Pancreas (tissue), 10 donors: ENCODE measurements at regions not wholly inside any gene's neighbourhood (a gene's known extent, or its start where the extent isn't known, plus 50 kb on each side); places are given as distances from the start of the nearest gene placed in this dataset.

ENCODE experiments used
- ATAC-seq, 4 donors: fragments of 200-7000 bp; cut with Tn5 transposase; one replicate each; pipeline versions ENCODE4 v1.8.0 to v1.9.1; 2020; ENCODE audit warnings: mild to moderate bottlenecking in 4 of 4, moderate library complexity in 4 of 4
- DNase-seq, 6 donors: peaks; one replicate each; pipeline ENCODE4 v3.0.0-alpha.2; 2020
- FAIRE-seq: peaks from 2 replicates; lab custom pipeline; 2012; peaks lifted over from hg19 to GRCh38; lab: Jason Lieb, UNC
- H3K27ac ChIP-seq, 4 donors: fragments of 200-600 bp; sonication (generic); 1 replicate in 3 of 4; 2 replicates in 1 of 4; pipeline versions ENCODE4 v1.5.0 to v1.8.0; 2020
- H3K27me3 ChIP-seq, 4 donors: fragments of 200-600 bp; one replicate each; pipeline ENCODE4 v1.8.0; 2021
- H3K36me3 ChIP-seq, 3 donors: fragments of 200-600 bp; sonication (generic) in 1 of 3; one replicate each; pipeline versions ENCODE4 v1.5.0 to v1.8.0; 2020 to 2021
- H3K4me1 ChIP-seq, 3 donors: fragments of 200-600 bp; one replicate each; pipeline ENCODE4 v1.8.0; 2021
- H3K4me3 ChIP-seq, 4 donors: fragments of 200-600 bp; sonication (generic) in 2 of 4; one replicate each; pipeline versions ENCODE4 v1.5.0 to v1.8.0; 2020 to 2021
- H3K9me3 ChIP-seq, 4 donors: fragments of 200-600 bp; one replicate each; pipeline ENCODE4 v1.8.0; 2021
- CTCF ChIP-seq, 4 donors: fragments of 200-600 bp; sonication (generic) in 3 of 4; IDR thresholded peaks; one replicate each; pipeline versions ENCODE4 v1.5.0 to v1.8.0; 2021; ENCODE audit warnings: antibody characterized with exemption in 4 of 4
- WGBS, 2 donors: extraction: QIAGEN DNeasy Blood & Tissue Kit; methylation state at CpG; one replicate each; pipeline ENCODE4 v1.1.7; 2013; 5-methylcytosine and 5-hydroxymethylcytosine counted together
- intact Hi-C, 3 donors: fragments of 100-400 bp; cut with DNase I; formaldehyde crosslinking; loops; one replicate each; pipeline versions ENCODE4 v1.11.1 to v1.14.2; 2022
- donor health status: healthy with polysubstance abuse.
- donor health status: DM: no; HTN: no; CAD: no; lungs with moderate emphysema.
- donor health status: DM: no; HTN: no; CAD: no.
- donor health status: control.
- donor health status: control.
- donor health status: Bipolar disorder and iron deficiency.
- donor health status: DM: yes; HTN: yes; CAD: no.
- donor health status: DM: no; HTN: no; CAD: no.
- donor health status: DM: no; HTN: no; CAD: no.
- donor health status: DM: yes; HTN: yes; CAD: no.

- ATAC-seq (no peak), DNase-seq (no peak), FAIRE-seq (no peak)
- 71 to 72% methylated on average over 3 of the region's 3 CpGs for WGBS, 2 donors
- no peak overlapping the region for H3K27ac ChIP-seq
- no peaks in the 10 kb centered on the region for H3K9me3 ChIP-seq
- H3K27me3 ChIP-seq: no peaks in the 10 kb centered on the region
- intact Hi-C loops: no loop called here
- no peaks in the 10 kb centered on the region for H3K36me3 ChIP-seq
- H3K4me3 ChIP-seq: no peak overlapping the region
- no peaks in the 10 kb centered on the region for H3K4me1 ChIP-seq
- TF ChIP-seq CTCF (IDR thresholded peaks at IDR 0.05): no peak
These were observed 526.9 kb downstream of the DTWD2 start for GRCh38 chr5:118461436-118461835.

- no peaks in the 10 kb centered on the region for H3K4me1 ChIP-seq
- H3K4me3 ChIP-seq: no peak overlapping the region
These were observed 528.9 kb downstream of the DTWD2 start for GRCh38 chr5:118459490-118459889.

GRCh38 chr5:118456085-118456484, 532.3 kb downstream of the DTWD2 start:
- intact Hi-C loops: no loop called here
- TF ChIP-seq CTCF (IDR thresholded peaks at IDR 0.05): no peak
- no peak for ATAC-seq
- Histone ChIP-seq H3K9me3 (no peaks in the 10 kb centered on the region), H3K4me1 (no peaks in the 10 kb centered on the region), H3K27ac (no peak overlapping the region), H3K36me3 (no peaks in the 10 kb centered on the region), H3K4me3 (no peak overlapping the region), H3K27me3 (no peaks in the 10 kb centered on the region)
- 56 to 58% methylated on average over 1 of the region's 1 CpG for WGBS, 2 donors
- no peak for DNase-seq
- no peak for FAIRE-seq

More at GRCh38 chr5:118459490-118459889, 528.9 kb downstream of the DTWD2 start:
- TF ChIP-seq CTCF (IDR thresholded peaks at IDR 0.05): no peak
- ATAC-seq (no peak), DNase-seq (no peak), FAIRE-seq (no peak)
- Histone ChIP-seq H3K27ac (no peak overlapping the region), H3K9me3 (no peaks in the 10 kb centered on the region), H3K27me3 (no peaks in the 10 kb centered on the region), H3K36me3 (no peaks in the 10 kb centered on the region)
- intact Hi-C loops: no loop called here
- WGBS, 2 donors: 84 to 88% methylated on average over 5 of the region's 5 CpGs

GRCh38 chr5:118451697-118452247, 536.6 kb downstream of the DTWD2 start:
- no peak for TF ChIP-seq CTCF (IDR thresholded peaks at IDR 0.05)
- intact Hi-C loops: no loop called here
- Histone ChIP-seq H3K4me3 (no peak overlapping the region), H3K27me3 (no peaks in the 10 kb centered on the region), H3K9me3 (no peaks in the 10 kb centered on the region), H3K4me1 (no peaks in the 10 kb centered on the region), H3K36me3 (no peaks in the 10 kb centered on the region), H3K27ac (no peak overlapping the region)
- WGBS, 2 donors: 51 to 59% methylated on average over 3 of the region's 3 CpGs
- DNase-seq (no peak), FAIRE-seq (no peak), ATAC-seq (no peak)

GRCh38 chr5:118450554-118451332, 537.6 kb downstream of the DTWD2 start:
- no peak for TF ChIP-seq CTCF (IDR thresholded peaks at IDR 0.05)
- Histone ChIP-seq H3K36me3 (no peaks in the 10 kb centered on the region), H3K4me3 (no peak overlapping the region), H3K4me1 (no peaks in the 10 kb centered on the region), H3K27ac (no peak overlapping the region), H3K9me3 (no peaks in the 10 kb centered on the region), H3K27me3 (no peaks in the 10 kb centered on the region)
- DNase-seq (no peak), ATAC-seq (no peak), FAIRE-seq (no peak)
- intact Hi-C loops: no loop called here
- WGBS, 2 donors: 77 to 84% methylated on average over 7 of the region's 7 CpGs
